Choroid plexus epithelial cell (primary cell): ENCODE measurements at regions not wholly inside any gene's neighbourhood (a gene's known extent, or its start where the extent isn't known, plus 50 kb on each side); places are given as distances from the start of the nearest gene placed in this dataset.
"Not testable (repeated sequence)": the region's sequence is repeated elsewhere in the genome, so short reads cannot be mapped to it uniquely, and the experiment has no call there.

Source experiments
- DNase-seq: peaks from one replicate; pipeline ENCODE4 v3.0.0-alpha.2; 2010; ENCODE audit warnings: low read depth
- H3K4me3 ChIP-seq: 2 replicates; pipeline ENCODE4 v1.5.1; 2011; ENCODE audit warnings: low read depth, mild to moderate bottlenecking, control low read depth, low read length, moderate library complexity
- TF ChIP-seq, protein P1 (sequence below): conservative IDR thresholded peaks from 2 replicates; pipeline ENCODE4 v1.5.1; 2011; ENCODE audit warnings: low read depth, mild to moderate bottlenecking, control low read depth, inconsistent platforms, low read length, moderate library complexity

DNA sequence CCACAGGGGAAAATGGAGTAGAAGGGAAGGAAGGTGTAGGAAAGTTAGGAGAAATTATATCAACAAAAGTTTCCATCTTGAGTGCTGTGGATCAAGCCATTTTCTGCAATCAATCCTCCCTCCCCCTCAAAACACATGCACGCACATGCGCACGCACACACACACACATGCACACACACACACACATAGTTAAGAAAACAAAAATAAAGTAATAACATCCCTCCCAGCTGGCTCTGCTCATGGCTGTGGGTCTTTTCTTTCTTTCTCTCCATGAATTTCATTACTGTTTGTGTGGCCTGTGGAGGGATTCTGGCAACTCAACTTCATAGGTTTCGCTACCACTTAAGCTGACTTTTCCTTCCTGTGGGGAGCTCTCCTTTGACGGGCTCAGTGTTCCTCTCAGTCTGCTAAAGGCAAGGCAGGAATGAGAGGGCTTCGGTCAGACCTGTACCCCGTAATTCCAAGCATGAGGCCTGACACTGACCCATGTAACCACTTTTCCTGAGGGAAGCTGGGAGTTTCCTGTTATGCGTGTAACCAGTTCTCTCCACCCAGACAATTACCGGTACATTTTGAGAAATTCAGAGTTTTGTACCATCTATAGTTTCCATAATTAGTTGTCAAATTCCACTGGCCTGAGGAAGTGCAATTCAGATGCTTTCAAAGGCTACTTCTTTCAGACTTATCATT lies 79.8 kb downstream of the ZNF92 start:
- no peak for DNase-seq
- no peak overlapping the region for H3K4me3 ChIP-seq
- TF ChIP-seq, protein P1, sequence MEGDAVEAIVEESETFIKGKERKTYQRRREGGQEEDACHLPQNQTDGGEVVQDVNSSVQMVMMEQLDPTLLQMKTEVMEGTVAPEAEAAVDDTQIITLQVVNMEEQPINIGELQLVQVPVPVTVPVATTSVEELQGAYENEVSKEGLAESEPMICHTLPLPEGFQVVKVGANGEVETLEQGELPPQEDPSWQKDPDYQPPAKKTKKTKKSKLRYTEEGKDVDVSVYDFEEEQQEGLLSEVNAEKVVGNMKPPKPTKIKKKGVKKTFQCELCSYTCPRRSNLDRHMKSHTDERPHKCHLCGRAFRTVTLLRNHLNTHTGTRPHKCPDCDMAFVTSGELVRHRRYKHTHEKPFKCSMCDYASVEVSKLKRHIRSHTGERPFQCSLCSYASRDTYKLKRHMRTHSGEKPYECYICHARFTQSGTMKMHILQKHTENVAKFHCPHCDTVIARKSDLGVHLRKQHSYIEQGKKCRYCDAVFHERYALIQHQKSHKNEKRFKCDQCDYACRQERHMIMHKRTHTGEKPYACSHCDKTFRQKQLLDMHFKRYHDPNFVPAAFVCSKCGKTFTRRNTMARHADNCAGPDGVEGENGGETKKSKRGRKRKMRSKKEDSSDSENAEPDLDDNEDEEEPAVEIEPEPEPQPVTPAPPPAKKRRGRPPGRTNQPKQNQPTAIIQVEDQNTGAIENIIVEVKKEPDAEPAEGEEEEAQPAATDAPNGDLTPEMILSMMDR = no peak

DNA sequence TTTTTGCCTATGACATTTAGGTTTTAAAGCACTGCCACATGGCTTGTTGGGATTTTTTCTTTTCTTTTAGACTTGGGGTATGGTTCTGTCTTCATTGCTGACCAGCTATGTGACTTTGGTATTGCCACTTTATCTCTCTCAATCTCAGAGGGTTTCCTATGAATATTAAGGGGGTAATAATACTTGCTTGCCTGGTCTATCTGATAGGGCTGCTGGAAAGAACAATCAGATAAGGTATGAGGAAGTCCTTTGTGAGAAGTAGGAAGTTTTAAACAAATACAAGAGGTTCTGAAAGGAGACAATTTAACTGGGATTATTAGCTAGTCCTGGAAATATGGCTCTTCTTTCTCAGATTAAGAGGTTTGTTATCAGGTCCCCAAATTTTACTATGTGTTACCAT lies 80.8 kb downstream of the ZNF92 start:
- H3K4me3 ChIP-seq = no peak overlapping the region
- TF ChIP-seq, protein P1 = no peak
- no peak for DNase-seq

DNA sequence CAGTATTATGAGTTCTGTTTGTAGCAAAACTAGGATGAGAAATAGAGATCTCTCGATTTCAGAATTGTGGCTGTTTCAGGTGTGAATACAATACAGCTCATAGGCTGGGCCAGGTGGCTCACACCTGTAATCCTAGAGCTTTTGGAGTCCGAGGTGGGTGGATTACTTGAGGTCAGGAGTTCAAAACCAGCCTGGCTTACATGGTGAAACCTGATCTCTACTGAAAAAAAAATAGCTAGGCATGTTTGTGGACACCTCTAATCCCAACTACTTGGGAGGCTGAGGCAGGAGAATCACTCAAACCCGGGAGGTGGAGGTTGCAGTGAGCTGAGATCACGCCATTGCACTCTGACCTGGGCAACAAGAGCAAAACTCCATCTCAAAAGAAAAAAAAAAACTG lies 81.4 kb downstream of the ZNF92 start:
- DNase-seq, H3K4me3 ChIP-seq: not testable (repeated sequence)

DNA sequence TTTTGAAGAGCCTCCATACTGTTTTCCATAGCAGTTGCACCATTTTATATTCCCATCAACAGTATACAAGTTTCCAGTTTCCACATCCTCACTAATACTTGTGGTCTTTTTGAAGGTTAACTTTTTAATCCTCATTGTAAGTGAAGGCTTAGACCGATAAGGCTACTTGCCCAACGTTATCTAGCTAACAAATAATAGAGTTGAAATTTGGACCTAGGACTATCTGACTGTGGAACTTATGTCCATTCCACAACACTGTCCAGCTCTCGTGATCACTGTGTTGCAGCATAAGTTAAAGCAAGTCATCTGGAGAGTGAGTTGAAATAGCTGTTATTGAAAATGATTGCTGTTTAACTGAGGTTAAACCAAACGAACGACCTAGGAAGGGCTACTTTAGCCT lies 84.0 kb downstream of the ZNF92 start:
- no peak for DNase-seq
- no peak overlapping the region for H3K4me3 ChIP-seq
- TF ChIP-seq, protein P1 = no peak

DNA sequence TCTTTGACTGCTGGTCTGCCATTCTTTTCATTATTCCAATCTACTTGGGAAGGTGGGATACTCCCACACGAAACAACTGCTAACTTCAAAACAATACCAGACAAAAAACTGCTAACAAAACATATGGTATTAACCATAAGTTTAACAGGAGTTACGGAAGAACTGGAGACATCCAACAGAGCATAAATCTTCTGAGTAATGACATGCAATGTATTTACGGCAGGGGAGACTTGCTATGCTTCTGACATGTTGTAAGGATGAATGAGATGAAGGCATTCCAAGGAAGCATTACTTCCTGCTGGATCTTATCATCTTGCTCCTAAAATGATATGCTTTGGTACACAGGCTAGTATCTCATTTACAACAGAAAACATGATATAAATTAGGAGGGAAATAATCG lies 85.8 kb downstream of the ZNF92 start:
- TF ChIP-seq, protein P1 = no peak
- no peak overlapping the region for H3K4me3 ChIP-seq
- no peak for DNase-seq

DNA sequence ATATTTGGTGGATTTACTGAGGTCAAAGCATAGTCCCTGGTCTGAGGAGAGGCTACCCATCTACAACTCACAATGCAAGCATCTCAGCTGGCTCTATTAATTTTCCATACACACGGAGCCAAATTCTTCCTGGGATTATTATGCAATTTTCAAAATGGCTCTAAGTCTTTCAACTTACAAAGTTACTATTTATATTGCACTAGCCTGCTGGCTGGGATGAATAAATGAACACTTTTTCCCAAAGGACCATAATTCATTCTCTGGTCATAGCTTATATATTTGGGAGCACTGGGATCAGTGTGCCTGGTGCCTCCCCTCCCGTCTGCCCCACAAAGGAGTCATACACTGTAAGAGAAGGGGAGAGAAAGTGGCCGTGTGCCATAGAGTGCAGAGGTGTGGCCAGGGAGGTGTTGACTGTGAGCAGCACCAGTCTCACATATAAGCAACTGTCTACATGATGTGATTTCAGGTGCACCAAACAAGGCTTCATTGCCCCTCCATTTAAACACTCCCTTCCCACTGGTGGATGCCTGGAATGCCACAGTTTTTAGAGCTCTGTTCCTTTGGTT lies 88.6 kb downstream of the ZNF92 start:
- H3K4me3 ChIP-seq = no peak overlapping the region
- DNase-seq = no peak
- TF ChIP-seq, protein P1 = no peak

DNA sequence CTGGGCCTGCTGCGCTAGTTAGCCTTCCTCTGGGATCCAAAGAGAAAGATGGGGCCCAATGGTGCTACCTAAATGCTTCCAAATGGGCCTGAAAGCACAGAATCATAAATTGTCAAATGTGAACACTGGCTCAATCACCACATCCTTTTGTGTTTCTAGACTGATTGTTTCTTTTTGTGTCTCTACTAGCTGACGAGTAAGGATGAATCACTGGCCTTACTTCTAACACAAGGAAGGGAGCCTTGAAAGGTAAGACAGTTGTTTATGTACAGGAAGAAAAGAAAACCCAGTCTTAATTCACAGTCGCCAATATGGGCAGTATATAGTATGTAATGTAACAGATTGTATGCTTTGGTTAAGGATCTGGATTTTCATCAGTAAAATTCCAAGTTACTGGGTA lies 89.5 kb downstream of the ZNF92 start:
- DNase-seq = no peak
- no peak overlapping the region for H3K4me3 ChIP-seq
- TF ChIP-seq, protein P1 = no peak

DNA sequence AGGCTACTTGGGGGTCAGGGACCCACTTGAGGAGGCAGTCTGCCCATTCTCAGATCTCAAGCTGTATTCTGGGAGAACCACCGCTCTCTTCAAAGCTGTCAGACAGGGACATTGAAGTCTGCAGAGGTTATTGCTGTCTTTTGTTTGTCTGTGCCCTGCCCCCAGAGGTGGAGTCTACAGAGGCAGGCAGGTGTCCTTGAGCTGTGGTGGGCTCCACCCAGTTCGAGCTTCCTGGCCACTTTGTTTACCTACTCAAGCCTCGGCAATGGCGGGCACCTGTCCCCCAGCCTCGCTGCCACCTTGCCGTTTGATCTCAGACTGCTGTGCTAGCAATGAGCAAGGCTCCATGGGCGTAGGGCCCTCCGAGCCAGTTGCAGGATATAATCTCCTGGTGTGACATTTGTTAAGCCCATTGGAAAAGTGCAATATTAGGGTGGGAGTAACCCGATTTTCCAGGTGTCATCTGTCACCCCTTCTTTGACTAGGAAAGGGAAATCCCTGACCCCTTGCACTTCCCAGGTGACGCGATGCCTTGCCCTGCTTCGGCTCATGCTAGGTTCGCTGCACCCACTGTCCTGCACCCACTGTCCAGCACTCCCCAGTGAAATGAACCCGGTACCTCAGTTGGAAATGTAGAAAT lies 96.4 kb downstream of the ZNF92 start:
- not testable (repeated sequence) for DNase-seq

More for the DNA sequence above, 96.4 kb downstream of the ZNF92 start:
- H3K4me3 ChIP-seq = not testable (repeated sequence)
